ENCODE measurements at regions not wholly inside any gene's neighbourhood (a gene's known extent, or its start where the extent isn't known, plus 50 kb on each side); places are given as distances from the start of the nearest gene placed in this dataset.

DNA sequence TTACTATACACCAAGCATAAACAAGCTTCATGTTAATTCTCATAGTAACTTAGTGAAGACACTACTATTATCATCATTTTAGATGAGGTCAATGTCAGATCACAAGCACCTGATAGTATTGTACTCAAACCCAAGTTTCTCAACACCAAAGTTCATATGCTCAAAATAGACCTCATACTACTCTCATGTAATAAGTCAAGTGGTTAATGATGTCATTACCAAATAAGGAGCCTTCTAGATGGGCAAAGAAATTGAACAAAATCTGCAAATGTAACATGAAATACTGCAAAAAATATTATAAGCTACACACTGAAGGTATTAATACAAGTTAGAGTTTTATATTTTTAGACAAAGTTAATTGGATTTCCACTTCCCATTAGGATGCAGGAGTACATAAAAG is 144.0 kb upstream of the CHRM3 start:
- DNase-seq (ENCODE audit: low read depth), result no peak
- H3K4me3 ChIP-seq (ENCODE audit: low read depth, low read length), result no peak overlapping the region
- TF ChIP-seq, protein P1, sequence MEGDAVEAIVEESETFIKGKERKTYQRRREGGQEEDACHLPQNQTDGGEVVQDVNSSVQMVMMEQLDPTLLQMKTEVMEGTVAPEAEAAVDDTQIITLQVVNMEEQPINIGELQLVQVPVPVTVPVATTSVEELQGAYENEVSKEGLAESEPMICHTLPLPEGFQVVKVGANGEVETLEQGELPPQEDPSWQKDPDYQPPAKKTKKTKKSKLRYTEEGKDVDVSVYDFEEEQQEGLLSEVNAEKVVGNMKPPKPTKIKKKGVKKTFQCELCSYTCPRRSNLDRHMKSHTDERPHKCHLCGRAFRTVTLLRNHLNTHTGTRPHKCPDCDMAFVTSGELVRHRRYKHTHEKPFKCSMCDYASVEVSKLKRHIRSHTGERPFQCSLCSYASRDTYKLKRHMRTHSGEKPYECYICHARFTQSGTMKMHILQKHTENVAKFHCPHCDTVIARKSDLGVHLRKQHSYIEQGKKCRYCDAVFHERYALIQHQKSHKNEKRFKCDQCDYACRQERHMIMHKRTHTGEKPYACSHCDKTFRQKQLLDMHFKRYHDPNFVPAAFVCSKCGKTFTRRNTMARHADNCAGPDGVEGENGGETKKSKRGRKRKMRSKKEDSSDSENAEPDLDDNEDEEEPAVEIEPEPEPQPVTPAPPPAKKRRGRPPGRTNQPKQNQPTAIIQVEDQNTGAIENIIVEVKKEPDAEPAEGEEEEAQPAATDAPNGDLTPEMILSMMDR (IDR thresholded peaks at IDR 0.05; ENCODE audit: low read depth, low read length, missing control alignments), result no peak

DNA sequence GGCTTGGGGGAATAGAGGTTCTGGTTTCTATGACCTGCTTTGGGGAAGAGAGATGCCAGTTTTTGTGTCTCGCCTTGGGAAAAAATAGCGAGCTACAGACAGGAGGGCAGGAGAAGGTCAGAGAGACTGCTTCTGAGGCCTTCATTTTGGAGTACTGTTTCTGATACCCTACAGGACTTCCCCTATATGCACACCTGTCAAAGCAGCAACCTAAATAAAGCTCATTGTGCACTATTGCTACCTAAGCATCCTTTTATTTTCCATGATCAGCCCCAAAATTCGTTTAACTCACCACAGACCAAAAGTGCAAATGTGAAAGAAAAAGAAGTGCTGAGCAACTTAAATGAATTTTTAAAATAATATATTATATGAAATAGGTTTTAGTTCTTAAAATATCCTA is 145.6 kb upstream of the CHRM3 start:
- no peak overlapping the region for H3K4me3 ChIP-seq (ENCODE audit: low read depth, low read length)
- TF ChIP-seq, protein P1 (IDR thresholded peaks at IDR 0.05; ENCODE audit: low read depth, low read length, missing control alignments), result no peak
- no peak for DNase-seq (ENCODE audit: low read depth)

DNA sequence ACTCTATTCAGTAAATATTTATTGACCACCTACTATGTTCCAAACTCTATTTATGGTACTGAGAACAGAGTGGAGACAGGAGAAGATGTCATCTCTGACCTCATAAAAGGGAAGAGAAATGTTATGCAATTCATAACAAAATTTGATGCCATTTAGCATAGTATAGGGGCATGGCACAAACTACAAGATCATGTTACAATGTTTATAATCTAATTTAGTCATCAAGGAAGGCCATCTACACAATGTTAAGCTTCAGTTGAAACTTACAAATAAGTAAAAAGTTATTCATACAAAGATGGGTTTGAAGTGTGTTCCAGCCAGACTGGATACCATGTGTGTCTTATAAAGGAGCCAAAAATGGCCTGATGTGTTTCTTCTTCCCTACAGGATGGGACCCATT is 146.8 kb upstream of the CHRM3 start:
- no peak overlapping the region for H3K4me3 ChIP-seq (ENCODE audit: low read depth, low read length)
- TF ChIP-seq, protein P1 (IDR thresholded peaks at IDR 0.05; ENCODE audit: low read depth, low read length, missing control alignments), result no peak
- no peak for DNase-seq (ENCODE audit: low read depth)

DNA sequence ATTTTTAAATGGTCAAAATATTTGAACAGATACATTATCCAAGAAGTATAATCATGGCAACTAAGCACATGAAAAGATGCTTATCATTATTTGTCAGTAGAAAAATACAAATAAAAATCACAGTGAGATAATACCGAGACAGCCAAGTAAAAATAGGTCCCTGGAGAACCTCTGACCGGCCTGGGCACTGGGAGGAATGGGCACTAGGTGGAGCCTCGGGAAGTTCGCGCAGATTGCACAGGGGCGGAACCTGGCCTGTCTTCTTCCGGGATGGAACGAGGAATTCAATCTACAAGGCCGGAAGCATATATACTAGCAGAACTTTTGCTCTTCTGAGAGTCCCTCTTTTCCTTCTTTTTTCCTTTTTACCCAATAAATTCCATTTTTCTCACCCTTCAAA is 148.5 kb upstream of the CHRM3 start:
- H3K4me3 ChIP-seq (ENCODE audit: low read depth, low read length), result no peak overlapping the region
- no peak for DNase-seq (ENCODE audit: low read depth)
- TF ChIP-seq, protein P1 (IDR thresholded peaks at IDR 0.05; ENCODE audit: low read depth, low read length, missing control alignments), result no peak

DNA sequence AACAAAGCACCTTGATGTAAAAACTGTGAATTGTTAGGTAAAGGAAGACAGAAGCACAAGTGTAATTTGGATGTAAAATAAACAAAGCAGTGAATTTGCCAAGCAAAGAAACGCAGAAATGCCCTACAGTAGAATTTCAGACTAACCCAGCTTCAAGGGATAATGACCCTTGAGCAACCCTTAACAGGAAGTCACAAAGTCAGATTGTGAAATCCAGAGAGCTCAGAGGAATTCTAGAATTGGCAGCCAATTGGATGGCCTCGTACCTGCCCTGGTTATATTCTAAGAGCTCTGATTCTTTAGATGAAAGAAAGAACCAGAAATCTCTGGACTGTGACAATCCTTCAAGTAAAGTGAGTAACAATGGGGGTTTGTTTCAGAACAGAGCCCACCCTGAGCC is 152.7 kb upstream of the CHRM3 start:
- DNase-seq (ENCODE audit: low read depth), result no peak
- TF ChIP-seq, protein P1 (IDR thresholded peaks at IDR 0.05; ENCODE audit: low read depth, low read length, missing control alignments), result no peak
- no peak overlapping the region for H3K4me3 ChIP-seq (ENCODE audit: low read depth, low read length)

DNA sequence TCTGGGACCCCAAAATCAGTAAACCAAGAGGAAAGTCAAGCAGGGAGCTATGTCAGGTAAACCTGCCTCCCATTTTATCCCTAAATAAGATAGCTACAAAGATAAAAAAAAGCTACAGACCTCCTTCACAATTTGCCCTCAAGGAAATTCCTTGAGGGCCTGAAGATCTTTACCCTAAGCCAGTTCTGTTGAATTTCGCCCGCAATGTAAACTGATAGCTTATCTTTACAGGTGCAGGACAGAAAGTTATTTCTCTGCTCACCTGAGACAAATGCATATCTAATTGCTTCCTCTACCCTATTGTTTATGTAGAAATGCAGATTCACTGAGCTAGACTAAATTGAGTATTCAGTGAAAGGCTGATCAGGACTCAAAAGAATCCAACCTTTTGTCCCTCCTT is 153.4 kb upstream of the CHRM3 start:
- DNase-seq (ENCODE audit: low read depth), result no peak
- no peak overlapping the region for H3K4me3 ChIP-seq (ENCODE audit: low read depth, low read length)
- TF ChIP-seq, protein P1 (IDR thresholded peaks at IDR 0.05; ENCODE audit: low read depth, low read length, missing control alignments), result no peak

DNA sequence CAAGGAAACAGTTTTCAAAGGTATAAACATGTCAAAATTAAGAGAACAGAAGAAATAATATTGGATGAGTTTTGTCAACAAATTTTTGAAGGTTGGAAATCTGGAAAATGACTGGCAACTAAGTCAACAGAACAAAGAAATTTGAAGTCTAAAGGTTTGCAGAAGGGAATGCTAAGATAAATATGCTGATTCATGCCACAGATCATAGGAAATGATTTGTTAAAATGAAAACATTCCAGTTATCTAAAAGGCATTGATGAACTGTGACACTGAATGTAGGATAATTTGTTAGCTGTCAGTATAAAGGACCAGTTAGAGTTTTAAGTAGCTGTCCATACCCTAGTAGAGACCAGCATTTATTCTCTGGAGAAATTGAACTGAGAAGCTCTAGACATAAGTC is 157.9 kb upstream of the CHRM3 start:
- H3K4me3 ChIP-seq (ENCODE audit: low read depth, low read length), result no peak overlapping the region
- TF ChIP-seq, protein P1 (IDR thresholded peaks at IDR 0.05; ENCODE audit: low read depth, low read length, missing control alignments), result no peak
- no peak for DNase-seq (ENCODE audit: low read depth)
